ENCODE measurements at regions not wholly inside any gene's neighbourhood (a gene's known extent, or its start where the extent isn't known, plus 50 kb on each side); places are given as distances from the start of the nearest gene placed in this dataset.

DNA sequence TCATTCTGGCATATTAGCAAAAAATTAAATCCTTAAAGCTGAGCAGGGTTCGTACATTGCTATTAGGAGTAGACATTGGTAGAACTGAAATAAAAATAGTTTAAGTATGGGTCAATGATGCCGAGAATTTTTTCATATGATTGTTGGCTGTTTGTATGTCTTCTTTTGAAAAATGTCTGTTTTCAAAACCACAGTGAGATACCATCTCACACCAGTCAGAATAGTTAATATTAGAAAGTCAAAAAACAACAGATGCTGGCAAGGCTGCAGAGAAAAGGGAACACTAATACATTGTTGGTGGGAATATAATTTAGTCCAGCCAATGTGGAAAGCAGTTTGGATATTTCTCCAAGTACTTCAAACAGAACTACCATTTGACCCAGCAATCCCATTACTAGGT, 410.8 kb upstream of the TRIB2 start:
- Histone ChIP-seq H3K4me3 (no peak overlapping the region), H3K27me3 (no peaks in the 10 kb centered on the region), H3K9me3 (no peaks in the 10 kb centered on the region), H3K4me1 (no peaks in the 10 kb centered on the region), H3K27ac (no peak overlapping the region), H3K36me3 (no peaks in the 10 kb centered on the region)
- no peak for DNase-seq (ENCODE audit: low spot score in 2 of 2)
- TF ChIP-seq POLR2A (IDR thresholded peaks at IDR 0.05) (no peak), CTCF (IDR thresholded peaks at IDR 0.05) (no peak), EP300 (IDR thresholded peaks at IDR 0.05) (no peak)
- 50 to 62% methylated on average over 2 of the region's 2 CpGs for WGBS, 2 donors

DNA sequence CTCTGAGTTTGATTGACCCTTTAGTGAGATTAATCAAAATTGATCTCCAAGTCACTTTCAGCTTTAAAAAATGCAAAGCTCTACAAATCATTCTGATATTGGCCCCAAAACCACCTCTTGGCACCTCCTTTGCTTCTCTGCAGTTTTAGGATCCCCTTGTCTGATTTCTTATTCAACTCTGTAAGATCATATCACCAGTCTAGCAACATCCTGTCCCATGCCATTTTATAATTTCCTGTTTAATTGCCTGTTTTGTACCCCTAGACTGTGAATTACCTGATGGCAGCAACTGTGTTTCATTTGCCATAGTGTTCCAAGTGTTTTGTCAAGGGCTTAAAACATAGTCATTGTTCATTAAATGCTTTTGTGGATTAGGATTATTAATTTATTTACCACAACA, 406.3 kb upstream of the TRIB2 start:
- H3K4me3 ChIP-seq: no peak overlapping the region
- no peaks in the 10 kb centered on the region for H3K27me3 ChIP-seq
- H3K9me3 ChIP-seq: no peaks in the 10 kb centered on the region
- no peak for DNase-seq (ENCODE audit: low spot score in 2 of 2)
- H3K27ac ChIP-seq: no peak overlapping the region
- H3K36me3 ChIP-seq: no peaks in the 10 kb centered on the region
- peaks cover 0 to 2% (median 0%) of the 10 kb centered on the region in 4 donors for H3K4me1 ChIP-seq
- TF ChIP-seq POLR2A (IDR thresholded peaks at IDR 0.05) (no peak), CTCF (IDR thresholded peaks at IDR 0.05) (no peak), EP300 (IDR thresholded peaks at IDR 0.05) (no peak)

DNA sequence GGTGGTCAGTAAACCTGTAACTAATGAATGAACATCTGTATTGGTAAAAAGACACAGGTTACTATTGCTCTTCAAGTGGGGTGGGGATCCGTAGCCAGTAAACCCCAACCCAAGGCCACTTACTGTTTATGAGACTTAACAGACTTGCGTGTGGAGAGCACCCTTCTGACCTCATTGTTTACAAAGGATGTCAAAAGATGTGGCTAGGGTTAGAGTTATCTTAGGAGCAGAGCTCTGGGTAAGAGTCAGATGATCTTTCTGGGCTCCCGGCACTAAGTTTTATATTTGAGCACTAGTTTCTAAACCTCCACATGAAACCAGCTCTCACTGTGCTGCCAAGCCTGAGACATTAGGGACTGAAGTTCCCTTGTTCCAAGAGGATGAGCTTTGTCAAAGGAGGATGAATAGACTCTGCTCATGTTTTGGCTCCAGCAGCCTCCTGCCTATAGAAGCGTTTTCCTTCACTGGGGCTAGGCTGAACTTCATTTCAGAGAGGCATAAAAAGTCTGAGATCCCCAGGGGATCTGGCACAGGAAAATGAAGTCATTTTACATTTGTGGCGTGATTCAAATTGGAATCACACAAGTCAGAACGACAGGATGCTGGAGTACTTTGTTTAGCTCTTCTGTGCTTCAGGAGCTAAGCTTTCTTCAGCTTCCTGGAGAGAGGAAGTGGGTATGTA, 403.1 kb upstream of the TRIB2 start:
- Histone ChIP-seq H3K4me3 (no peak overlapping the region), H3K27me3 (no peaks in the 10 kb centered on the region), H3K27ac (no peak overlapping the region), H3K36me3 (no peaks in the 10 kb centered on the region), H3K4me1 (peaks cover 0 to 8% (median 0%) of the 10 kb centered on the region in 4 donors), H3K9me3 (no peaks in the 10 kb centered on the region)
- WGBS, 2 donors: 36 to 43% methylated on average over 6 of the region's 6 CpGs
- no peak for DNase-seq (ENCODE audit: low spot score in 2 of 2)
- TF ChIP-seq POLR2A (IDR thresholded peaks at IDR 0.05) (no peak), EP300 (IDR thresholded peaks at IDR 0.05) (no peak), CTCF (IDR thresholded peaks at IDR 0.05) (no peak)

GRCh38 chr2:12314127-12314760, 402.5 kb upstream of the TRIB2 start:
- no peak for TF ChIP-seq CTCF (IDR thresholded peaks at IDR 0.05)
- no peak for TF ChIP-seq POLR2A (IDR thresholded peaks at IDR 0.05)
- no peak for TF ChIP-seq EP300 (IDR thresholded peaks at IDR 0.05)
- 73 to 75% methylated on average over 8 of the region's 8 CpGs for WGBS, 2 donors
- no peaks in the 10 kb centered on the region for H3K9me3 ChIP-seq
- no peak for DNase-seq (ENCODE audit: low spot score in 2 of 2)
- no peaks in the 10 kb centered on the region for H3K36me3 ChIP-seq
- peaks cover 0 to 13% (median 0%) of the 10 kb centered on the region in 4 donors for H3K4me1 ChIP-seq
- H3K27ac ChIP-seq: no peak overlapping the region
- H3K4me3 ChIP-seq: no peak overlapping the region
- H3K27me3 ChIP-seq: no peaks in the 10 kb centered on the region

- TF ChIP-seq POLR2A (IDR thresholded peaks at IDR 0.05): no peak
- no peak for TF ChIP-seq EP300 (IDR thresholded peaks at IDR 0.05)
- TF ChIP-seq CTCF (IDR thresholded peaks at IDR 0.05): no peak
- DNase-seq (ENCODE audit: low spot score in 2 of 2): no peak
- peaks cover 0 to 13% (median 0%) of the 10 kb centered on the region in 4 donors for H3K4me1 ChIP-seq
- H3K9me3 ChIP-seq: no peaks in the 10 kb centered on the region
- no peaks in the 10 kb centered on the region for H3K36me3 ChIP-seq
- no peak overlapping the region for H3K27ac ChIP-seq
- 90 to 91% methylated on average over 3 of the region's 3 CpGs for WGBS, 2 donors
- no peaks in the 10 kb centered on the region for H3K27me3 ChIP-seq
- H3K4me3 ChIP-seq: no peak overlapping the region
These were observed 401.5 kb upstream of the TRIB2 start for GRCh38 chr2:12315224-12315623.

Data from tibial nerve (tissue), 4 donors.